ENCODE measurements at regions not wholly inside any gene's neighbourhood (a gene's known extent, or its start where the extent isn't known, plus 50 kb on each side); places are given as distances from the start of the nearest gene placed in this dataset.

GRCh38 chr2:103873716-103874351, 980.1 kb upstream of the POU3F3 start:
- H3K79me2 ChIP-seq (replicated peaks; ENCODE audit: insufficient read depth, low read length): no peaks in the 10 kb centered on the region
- no peak overlapping the region for H2AFZ ChIP-seq (ENCODE audit: low read depth, low read length)
- peaks cover 4% of the 10 kb centered on the region for H3F3A ChIP-seq (ENCODE audit: insufficient read depth, low read length, poor library complexity, severe bottlenecking)
- TF ChIP-seq REST (IDR thresholded peaks at IDR 0.05; ENCODE audit: borderline replicate concordance) (no peak), EZH2 (IDR thresholded peaks at IDR 0.05; ENCODE audit: borderline replicate concordance, insufficient read depth, low read length, poor library complexity, severe bottlenecking) (no peak), TAF1 (IDR thresholded peaks at IDR 0.05; ENCODE audit: low read depth) (no peak), EP300 (conservative IDR thresholded peaks at IDR 0.05; ENCODE audit: poor library complexity, severe bottlenecking) (no peak)
- no peak overlapping the region for H3K4me3 ChIP-seq (ENCODE audit: low read length)
- no peak overlapping the region for H3K4me2 ChIP-seq (ENCODE audit: low read length)
- no peaks in the 10 kb centered on the region for H3K36me3 ChIP-seq (ENCODE audit: insufficient read depth, low read length)
- no peak overlapping the region for H3K27ac ChIP-seq (ENCODE audit: low read length)
- no peaks in the 10 kb centered on the region for H3K9me2 ChIP-seq (ENCODE audit: insufficient read depth, low read length)
- H3K9me3 ChIP-seq (ENCODE audit: low read length): no peaks in the 10 kb centered on the region
- H4K20me1 ChIP-seq (ENCODE audit: insufficient read depth): no peaks in the 10 kb centered on the region
- no peaks in the 10 kb centered on the region for H3K27me3 ChIP-seq (ENCODE audit: insufficient read depth, low read depth, low read length)
- H3K9ac ChIP-seq (ENCODE audit: low read length): no peak overlapping the region

- Histone ChIP-seq H4K20me1 (ENCODE audit: insufficient read depth) (no peaks in the 10 kb centered on the region), H3K79me2 (replicated peaks; ENCODE audit: insufficient read depth, low read length) (no peaks in the 10 kb centered on the region), H3K36me3 (ENCODE audit: insufficient read depth, low read length) (no peaks in the 10 kb centered on the region), H3K4me2 (ENCODE audit: low read length) (no peak overlapping the region), H3K9me3 (ENCODE audit: low read length) (no peaks in the 10 kb centered on the region), H3K27me3 (ENCODE audit: insufficient read depth, low read depth, low read length) (no peaks in the 10 kb centered on the region), H3K9ac (ENCODE audit: low read length) (no peak overlapping the region), H3K9me2 (ENCODE audit: insufficient read depth, low read length) (no peaks in the 10 kb centered on the region), H3F3A (ENCODE audit: insufficient read depth, low read length, poor library complexity, severe bottlenecking) (peaks cover 4% of the 10 kb centered on the region), H3K4me3 (ENCODE audit: low read length) (no peak overlapping the region), H3K27ac (ENCODE audit: low read length) (no peak overlapping the region), H2AFZ (ENCODE audit: low read depth, low read length) (no peak overlapping the region)
- no peak for TF ChIP-seq SMC3 (conservative IDR thresholded peaks at IDR 0.05; ENCODE audit: poor library complexity)
- TF ChIP-seq REST (IDR thresholded peaks at IDR 0.05; ENCODE audit: borderline replicate concordance): no peak
- no peak for TF ChIP-seq EP300 (conservative IDR thresholded peaks at IDR 0.05; ENCODE audit: poor library complexity, severe bottlenecking)
- no peak for TF ChIP-seq RAD21 (conservative IDR thresholded peaks at IDR 0.05)
- no peak for TF ChIP-seq CTCF (IDR thresholded peaks at IDR 0.05; ENCODE audit: poor library complexity, severe bottlenecking)
- TF ChIP-seq EZH2 (IDR thresholded peaks at IDR 0.05; ENCODE audit: borderline replicate concordance, insufficient read depth, low read length, poor library complexity, severe bottlenecking): no peak
- TF ChIP-seq MXI1 (conservative IDR thresholded peaks at IDR 0.05; ENCODE audit: poor library complexity, severe bottlenecking): no peak
- no peak for TF ChIP-seq POLR2AphosphoS5 (IDR thresholded peaks at IDR 0.05)
- no peak for TF ChIP-seq TAF1 (IDR thresholded peaks at IDR 0.05; ENCODE audit: low read depth)
These were observed 978.8 kb upstream of the POU3F3 start for GRCh38 chr2:103875131-103875530.
